Left lung (tissue), 4 donors: ENCODE measurements at regions not wholly inside any gene's neighbourhood (a gene's known extent, or its start where the extent isn't known, plus 50 kb on each side); places are given as distances from the start of the nearest gene placed in this dataset.
A peak's percentile ranks its signal among the peaks of the same experiment; 100 is the strongest.
"Not testable (repeated sequence)": the region's sequence is repeated elsewhere in the genome, so short reads cannot be mapped to it uniquely, and the experiment has no call there.

ENCODE experiments used
- ATAC-seq: fragments of 200-7000 bp; cut with Tn5 transposase; one replicate; pipeline ENCODE4 v1.9.1; 2020; ENCODE audit warnings: moderate library complexity
- DNase-seq, 4 donors: peaks; one replicate each; pipeline ENCODE4 v3.0.0-alpha.2; 2013 to 2020
- H3K27ac ChIP-seq, 2 donors: fragments of 200-600 bp; sonication (generic) in 1 of 2; one replicate each; pipeline versions ENCODE4 v1.5.0 to v1.8.0; 2020 to 2021
- H3K27me3 ChIP-seq, 2 donors: fragments of 200-600 bp; sonication (generic) in 1 of 2; one replicate each; pipeline versions ENCODE4 v1.5.0 to v1.8.0; 2020 to 2021
- H3K36me3 ChIP-seq, 2 donors: fragments of 200-600 bp; sonication (generic) in 1 of 2; one replicate each; pipeline versions ENCODE4 v1.5.0 to v1.8.0; 2020 to 2021
- H3K4me1 ChIP-seq, 2 donors: fragments of 200-600 bp; one replicate each; pipeline ENCODE4 v1.8.0; 2021
- H3K4me3 ChIP-seq, 2 donors: fragments of 200-600 bp; sonication (generic) in 1 of 2; one replicate each; pipeline versions ENCODE4 v1.5.0 to v1.8.0; 2020 to 2021; ENCODE audit warnings: mild to moderate bottlenecking in 1 of 2
- H3K9me3 ChIP-seq, 2 donors: fragments of 200-600 bp; sonication (generic) in 1 of 2; one replicate each; pipeline versions ENCODE4 v1.5.0 to v1.8.0; 2020 to 2021
- CTCF ChIP-seq, 2 donors: fragments of 200-600 bp; sonication (generic) in 1 of 2; IDR thresholded peaks; one replicate each; pipeline versions ENCODE4 v1.5.0 to v1.8.0; 2021; ENCODE audit warnings: antibody characterized with exemption in 2 of 2
- intact Hi-C, 2 donors: fragments of 100-400 bp; cut with DNase I; formaldehyde crosslinking; loops; one replicate each; pipeline versions ENCODE4 v1.11.2 to v1.14.2; 2022
- donor health status: DM: no; HTN: yes; CAD: no.
- donor health status: DM: no; HTN: no; CAD: no.

GRCh38 chr9:108040783-108041182 is 551.2 kb upstream of the KLF4 start:
- intact Hi-C loops = no loop called here
- no peaks in the 10 kb centered on the region for H3K27me3 ChIP-seq
- H3K4me1 ChIP-seq = no peaks in the 10 kb centered on the region
- no peak for ATAC-seq
- no peak overlapping the region for H3K27ac ChIP-seq
- H3K4me3 ChIP-seq = no peak overlapping the region
- TF ChIP-seq CTCF (IDR thresholded peaks at IDR 0.05) = no peak
- H3K36me3 ChIP-seq = no peaks in the 10 kb centered on the region
- peaks cover 0 to 14% of the 10 kb centered on the region in 2 donors for H3K9me3 ChIP-seq
- DNase-seq = no peak

DNA sequence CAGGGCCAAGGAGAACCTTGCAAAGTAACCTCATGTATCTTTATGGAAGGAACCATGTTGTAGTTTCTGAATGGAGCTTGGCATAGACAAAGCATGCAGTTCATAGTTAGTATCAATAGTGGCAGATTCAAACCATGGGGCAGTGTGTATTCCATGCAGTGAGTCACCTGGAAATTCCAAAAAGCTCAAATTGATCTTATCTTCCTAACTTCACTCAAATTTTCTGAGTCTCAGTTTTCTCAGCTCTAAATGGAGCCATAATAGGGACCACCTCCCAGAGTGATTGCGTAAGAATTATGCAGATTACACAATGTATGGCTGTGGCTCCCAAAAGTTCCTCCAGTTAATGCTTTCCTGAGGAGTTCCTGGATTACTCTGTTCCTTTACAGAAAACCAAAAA is 549.9 kb upstream of the KLF4 start:
- ATAC-seq (no peak), DNase-seq (no peak)
- no peaks in the 10 kb centered on the region for H3K4me1 ChIP-seq
- H3K4me3 ChIP-seq = no peak overlapping the region
- no peaks in the 10 kb centered on the region for H3K27me3 ChIP-seq
- no peak for TF ChIP-seq CTCF (IDR thresholded peaks at IDR 0.05)
- H3K36me3 ChIP-seq = no peaks in the 10 kb centered on the region
- H3K27ac ChIP-seq = no peak overlapping the region
- intact Hi-C loops = no loop called here
- peaks cover 0 to 13% of the 10 kb centered on the region in 2 donors for H3K9me3 ChIP-seq

DNA sequence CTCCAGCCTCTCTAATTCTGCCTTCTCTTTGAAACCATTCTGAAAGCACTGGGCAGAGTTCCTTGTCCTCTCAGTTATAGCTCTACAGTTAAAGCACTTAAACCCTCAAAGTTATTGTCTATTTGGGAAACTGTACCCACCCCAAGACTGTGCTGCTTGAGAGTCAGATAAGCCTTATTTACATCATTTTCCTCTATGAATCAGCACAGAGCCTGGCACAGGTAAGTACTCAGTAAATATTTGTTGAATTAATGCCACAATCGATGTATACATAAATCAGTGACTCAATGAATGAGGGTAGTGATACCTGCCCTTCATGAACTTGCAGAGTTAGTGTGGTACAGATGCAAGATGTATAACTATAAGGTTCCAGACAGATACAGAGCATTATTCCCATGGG is 549.4 kb upstream of the KLF4 start:
- Histone ChIP-seq H3K9me3 (peaks cover 0 to 10% of the 10 kb centered on the region in 2 donors), H3K36me3 (no peaks in the 10 kb centered on the region), H3K4me1 (no peaks in the 10 kb centered on the region), H3K27me3 (no peaks in the 10 kb centered on the region), H3K4me3 (no peak overlapping the region), H3K27ac (no peak overlapping the region)
- no peak for DNase-seq
- intact Hi-C loops = no loop called here
- no peak for TF ChIP-seq CTCF (IDR thresholded peaks at IDR 0.05)
- ATAC-seq = no peak

DNA sequence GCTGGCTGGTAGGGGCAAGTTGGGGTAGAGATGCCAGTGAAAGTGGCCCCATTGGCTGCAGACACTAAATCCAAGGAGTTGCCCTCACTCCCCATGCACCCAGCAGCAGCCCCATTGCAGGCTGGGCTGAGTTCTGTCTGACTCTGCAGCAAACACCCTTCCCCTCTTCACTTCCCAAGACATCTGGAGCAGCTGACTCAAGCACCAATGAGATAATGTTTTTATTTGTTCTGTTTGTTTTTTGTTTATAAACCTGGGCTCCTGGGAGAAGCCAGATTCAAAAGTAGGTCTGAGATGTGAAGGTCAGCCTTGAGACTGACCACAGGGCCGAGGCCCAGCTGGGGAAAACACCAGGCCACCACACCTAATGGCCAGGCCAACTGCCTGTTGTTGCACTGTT is 545.9 kb upstream of the KLF4 start:
- intact Hi-C loops = no loop called here
- Histone ChIP-seq H3K36me3 (no peaks in the 10 kb centered on the region), H3K27me3 (no peaks in the 10 kb centered on the region), H3K9me3 (peaks cover 0 to 9% of the 10 kb centered on the region in 2 donors), H3K4me1 (no peaks in the 10 kb centered on the region), H3K27ac (no peak overlapping the region), H3K4me3 (no peak overlapping the region)
- ATAC-seq = no peak
- DNase-seq = no peak
- TF ChIP-seq CTCF (IDR thresholded peaks at IDR 0.05) = no peak

DNA sequence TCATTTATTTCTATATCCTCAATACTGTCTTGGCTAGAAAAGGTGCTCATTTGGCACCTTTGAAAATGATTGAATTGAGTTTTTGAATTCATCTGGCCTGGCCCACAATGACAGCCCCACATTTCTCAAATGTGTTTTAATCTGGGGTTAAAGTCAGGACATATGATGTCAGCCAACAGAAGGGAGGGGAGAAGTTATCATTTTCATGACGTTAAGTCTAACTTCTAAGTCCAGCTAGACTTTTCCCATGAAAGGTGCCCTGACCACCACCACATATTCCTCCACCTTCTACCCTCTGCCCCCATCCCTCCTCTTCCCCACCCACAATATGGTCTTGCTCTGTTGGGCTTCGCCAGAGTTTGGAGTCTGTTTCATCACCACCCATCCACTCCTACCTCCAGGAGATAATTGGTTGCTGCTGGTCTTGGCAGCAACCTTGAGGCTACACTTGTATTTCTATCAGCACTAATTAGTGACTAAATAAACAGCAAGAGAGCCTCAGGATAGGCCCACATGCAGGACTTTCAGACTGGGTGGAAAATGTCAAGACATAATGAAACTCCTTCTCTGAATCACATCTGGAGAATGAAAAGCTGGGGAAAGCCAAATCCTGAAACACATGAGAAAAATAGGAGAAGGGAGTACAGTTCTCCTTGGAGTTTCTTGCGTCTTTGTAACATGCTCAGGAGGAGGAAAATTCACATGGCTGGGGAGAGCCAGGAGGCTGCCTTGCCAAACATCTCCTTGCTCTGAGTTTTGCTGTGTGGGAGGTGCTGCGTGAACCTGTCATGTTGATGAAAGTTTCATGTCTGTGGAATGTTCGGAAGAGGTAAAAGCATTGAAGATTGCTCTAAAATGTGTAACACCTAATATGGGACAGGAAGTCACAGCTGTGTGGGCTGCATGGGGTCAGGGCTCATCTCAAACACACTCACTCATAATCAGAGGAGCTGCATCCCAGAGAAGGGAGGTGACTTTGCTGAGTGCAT is 544.7 kb upstream of the KLF4 start:
- H3K27ac ChIP-seq = no peak overlapping the region
- no peaks in the 10 kb centered on the region for H3K36me3 ChIP-seq
- H3K4me3 ChIP-seq = no peak overlapping the region
- ATAC-seq (peak; percentile 80), DNase-seq (peak in 3 of 4 donors; percentile 36 to 71 (median 68))
- no peak for TF ChIP-seq CTCF (IDR thresholded peaks at IDR 0.05)
- H3K4me1 ChIP-seq = no peaks in the 10 kb centered on the region
- H3K9me3 ChIP-seq = peaks cover 0 to 9% of the 10 kb centered on the region in 2 donors
- intact Hi-C loops = no loop called here
- H3K27me3 ChIP-seq = no peaks in the 10 kb centered on the region

GRCh38 chr9:108032079-108032478 is 542.5 kb upstream of the KLF4 start:
- intact Hi-C loops, H3K9me3 ChIP-seq, ATAC-seq, H3K4me1 ChIP-seq, H3K27me3 ChIP-seq, H3K36me3 ChIP-seq, H3K4me3 ChIP-seq, H3K27ac ChIP-seq: not testable (repeated sequence)
- DNase-seq = peak in 1 of 4 donors; percentile 10

- H3K36me3 ChIP-seq, H3K9me3 ChIP-seq, intact Hi-C loops, H3K4me3 ChIP-seq, H3K27ac ChIP-seq, DNase-seq, ATAC-seq, H3K27me3 ChIP-seq, H3K4me1 ChIP-seq: not testable (repeated sequence)
These were observed 541.7 kb upstream of the KLF4 start for GRCh38 chr9:108031221-108031620.

DNA sequence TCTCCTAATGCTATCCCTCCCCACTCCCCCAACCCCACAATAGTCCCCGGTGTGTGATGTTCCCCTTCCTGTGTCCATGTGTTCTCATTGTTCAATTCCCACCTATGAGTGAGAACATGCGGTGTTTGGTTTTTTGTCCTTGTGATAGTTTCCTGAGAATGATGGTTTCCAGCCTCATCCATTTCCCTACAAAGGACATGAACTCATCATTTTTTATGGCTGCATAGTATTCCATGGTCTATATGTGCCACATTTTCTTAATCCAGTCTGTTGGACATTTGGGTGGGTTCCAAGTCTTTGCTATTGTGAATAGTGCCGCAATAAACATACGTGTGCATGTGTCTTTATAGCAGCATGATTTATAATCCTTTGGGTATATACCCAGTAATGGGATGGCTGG is 537.1 kb upstream of the KLF4 start:
- DNase-seq, H3K27ac ChIP-seq, ATAC-seq, H3K9me3 ChIP-seq, H3K4me1 ChIP-seq, H3K27me3 ChIP-seq, H3K36me3 ChIP-seq, H3K4me3 ChIP-seq, intact Hi-C loops: not testable (repeated sequence)
